GM10248 (cell line): ENCODE measurements at regions not wholly inside any gene's neighbourhood (a gene's known extent, or its start where the extent isn't known, plus 50 kb on each side); places are given as distances from the start of the nearest gene placed in this dataset.

Experiments used
- CTCF ChIA-PET: fragments of 300-600 bp; sonication (Branson Sonifier 250); formaldehyde crosslinking; extraction: SDS; loops from one replicate; lab custom pipeline; 2021; ENCODE audit warnings: antibody characterized with exemption; lab: Yijun Ruan, JAX
- POLR2A ChIA-PET: fragments of 350-650 bp; sonication (Branson Sonifier 250); formaldehyde crosslinking; extraction: SDS; loops from one replicate; lab custom pipeline; 2020; ENCODE audit warnings: antibody characterized with exemption; lab: Yijun Ruan, JAX
- DNase-seq: peaks from one replicate; pipeline ENCODE4 v3.0.0; 2012; ENCODE audit errors: extremely low spot score
- CTCF ChIP-seq: IDR thresholded peaks from 2 replicates; pipeline ENCODE4 v1.5.1; 2012; ENCODE audit warnings: mild to moderate bottlenecking, low read depth; ENCODE audit errors: extremely low read depth, missing control alignments, control extremely low read depth

- peak; percentile 27 for DNase-seq
- CTCF ChIA-PET: interaction anchor here (1.1 to 1.5 kb wide), 2 partner anchors 22 to 28 kb away, joined by 3 read pairs; no protein-coding TSS in a partner anchor
- POLR2A ChIA-PET: interaction anchor here (1.2 kb wide), 1 partner anchor 11 kb away, joined by 4 read pairs; no protein-coding TSS in a partner anchor
- TF ChIP-seq CTCF: no peak
Measured at GRCh38 chr14:71524320-71524982, 407.8 kb upstream of the RGS6 start.

GRCh38 chr14:71525663-71526221 is 406.5 kb upstream of the RGS6 start:
- CTCF ChIA-PET: interaction anchor here (1.4 to 1.5 kb wide), 2 partner anchors 22 to 26 kb away, joined by 3 to 4 read pairs; no protein-coding TSS in a partner anchor
- POLR2A ChIA-PET: no interaction called here
- no peak for DNase-seq
- TF ChIP-seq CTCF: no peak

GRCh38 chr14:71526388-71526787 is 405.8 kb upstream of the RGS6 start:
- POLR2A ChIA-PET: no interaction called here
- no peak for TF ChIP-seq CTCF
- no peak for DNase-seq
- CTCF ChIA-PET: interaction anchor here (1.4 to 3.9 kb wide), 3 partner anchors 13 to 21 kb away, joined by 4 to 39 read pairs (median 6); no protein-coding TSS in a partner anchor

GRCh38 chr14:71527838-71528237 is 404.4 kb upstream of the RGS6 start:
- TF ChIP-seq CTCF: no peak
- CTCF ChIA-PET: interaction anchor here (0.7 to 3.9 kb wide), 6 partner anchors 10 to 86 kb away, joined by 3 to 39 read pairs (median 7); no protein-coding TSS in a partner anchor
- POLR2A ChIA-PET: no interaction called here

GRCh38 chr14:71529848-71530247 is 402.4 kb upstream of the RGS6 start:
- ChIA-PET POLR2A (no interaction called here), CTCF (interaction anchor here (1.0 to 3.9 kb wide), 5 partner anchors 9 to 25 kb away, joined by 3 to 39 read pairs (median 4); no protein-coding TSS in a partner anchor)
- TF ChIP-seq CTCF: no peak
- no peak for DNase-seq

More at GRCh38 chr14:71527838-71528237, 404.4 kb upstream of the RGS6 start:
- no peak for DNase-seq

GRCh38 chr14:71532344-71532743 is 399.9 kb upstream of the RGS6 start:
- POLR2A ChIA-PET: no interaction called here
- no peak for DNase-seq
- CTCF ChIA-PET: no interaction called here
- no peak for TF ChIP-seq CTCF
